GM18508 (cell line): ENCODE measurements at regions not wholly inside any gene's neighbourhood (a gene's known extent, or its start where the extent isn't known, plus 50 kb on each side); places are given as distances from the start of the nearest gene placed in this dataset.

Experiments used
- ATAC-seq: cut with Tn5 transposase; IDR thresholded peaks from one replicate; pipeline ENCODE4 v1.9.1; 2021; ENCODE audit warnings: moderate number of reproducible peaks; ENCODE audit not compliant: insufficient read depth, unreplicated experiment

DNA sequence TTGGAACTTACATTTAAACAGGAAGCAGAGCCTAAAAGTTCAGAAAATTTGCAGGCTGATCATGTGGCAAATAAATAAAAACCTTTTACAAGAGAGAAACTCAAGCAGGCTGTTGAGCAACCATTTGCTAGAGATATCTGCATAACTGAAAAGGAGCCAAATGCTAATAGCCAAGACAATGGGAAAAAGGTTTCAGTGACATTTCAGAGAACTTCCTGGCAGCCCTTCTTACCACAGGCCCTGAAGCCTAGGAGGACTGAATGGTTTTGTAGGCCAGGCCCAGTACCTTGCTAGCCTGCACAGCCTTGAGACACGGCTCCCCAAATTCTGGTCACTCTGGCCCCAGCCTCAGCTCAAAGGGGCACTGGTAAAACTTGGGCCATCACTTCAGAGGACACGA lies 945.1 kb downstream of the ADGRL3 start:
- ATAC-seq: no peak

DNA sequence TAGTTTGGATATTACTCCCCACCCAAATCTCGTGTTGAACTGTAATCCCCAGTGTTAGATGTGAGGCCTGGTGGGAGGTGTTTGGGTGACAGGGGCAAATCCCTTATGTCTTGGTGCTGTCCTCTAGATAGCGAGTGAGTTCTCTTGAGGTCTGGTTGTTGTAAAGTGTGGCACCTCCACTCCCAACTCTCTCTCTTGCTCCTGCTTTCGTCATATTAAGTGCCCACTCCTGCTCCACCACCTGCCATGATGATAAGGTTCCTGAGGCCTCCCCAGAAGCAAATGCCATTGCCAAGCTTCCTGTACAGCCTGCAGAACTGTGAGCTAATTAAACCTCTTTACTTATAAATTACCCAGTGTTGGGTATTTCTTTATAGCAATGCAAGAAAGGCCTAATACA lies 944.3 kb downstream of the ADGRL3 start:
- no peak for ATAC-seq

DNA sequence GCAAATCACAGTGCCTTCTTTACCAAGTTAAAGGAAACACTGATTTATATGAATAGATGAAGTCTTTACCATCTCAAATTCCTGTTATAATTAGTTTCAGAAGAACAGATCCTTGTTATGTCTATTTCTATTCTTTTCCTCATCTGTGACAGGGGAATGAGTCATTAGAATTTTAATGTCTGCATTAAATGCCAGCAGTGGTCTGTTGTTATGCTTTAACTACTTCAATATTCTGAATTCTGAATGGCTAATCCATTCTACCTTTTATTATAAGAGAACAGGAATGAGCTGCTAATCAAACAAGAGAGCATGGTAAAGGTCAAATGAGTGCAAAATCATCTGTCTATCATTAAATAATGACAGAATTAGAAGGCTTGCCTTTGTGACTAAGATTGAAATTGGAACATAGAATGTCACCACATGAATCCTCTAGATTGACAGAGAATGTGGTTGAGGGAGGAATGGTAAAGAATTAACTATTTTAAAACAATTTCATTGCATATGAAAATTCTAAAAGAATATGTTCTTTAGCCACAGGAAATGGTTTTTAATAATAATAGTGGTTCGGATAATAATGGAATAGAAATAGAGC lies 935.5 kb downstream of the ADGRL3 start:
- no peak for ATAC-seq

DNA sequence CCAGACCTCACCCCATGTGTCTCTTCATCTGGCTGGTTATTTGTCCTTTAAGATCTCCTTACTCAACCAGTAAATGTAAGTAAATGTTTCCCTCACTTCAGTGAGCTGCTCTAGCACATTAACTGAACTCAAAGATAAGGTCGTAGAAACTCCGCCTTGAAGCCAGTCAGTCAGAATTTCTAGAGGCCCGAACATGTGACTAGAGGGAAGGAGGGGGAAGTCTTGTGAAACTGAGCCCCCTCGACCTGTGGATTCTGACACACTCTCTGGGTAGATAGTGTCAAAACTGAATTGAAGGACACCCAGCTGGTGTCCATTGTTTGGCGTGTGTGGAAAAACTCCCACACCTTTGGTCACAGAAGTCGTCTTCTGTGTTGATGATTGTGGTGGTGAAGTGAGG lies 933.9 kb downstream of the ADGRL3 start:
- ATAC-seq: no peak

DNA sequence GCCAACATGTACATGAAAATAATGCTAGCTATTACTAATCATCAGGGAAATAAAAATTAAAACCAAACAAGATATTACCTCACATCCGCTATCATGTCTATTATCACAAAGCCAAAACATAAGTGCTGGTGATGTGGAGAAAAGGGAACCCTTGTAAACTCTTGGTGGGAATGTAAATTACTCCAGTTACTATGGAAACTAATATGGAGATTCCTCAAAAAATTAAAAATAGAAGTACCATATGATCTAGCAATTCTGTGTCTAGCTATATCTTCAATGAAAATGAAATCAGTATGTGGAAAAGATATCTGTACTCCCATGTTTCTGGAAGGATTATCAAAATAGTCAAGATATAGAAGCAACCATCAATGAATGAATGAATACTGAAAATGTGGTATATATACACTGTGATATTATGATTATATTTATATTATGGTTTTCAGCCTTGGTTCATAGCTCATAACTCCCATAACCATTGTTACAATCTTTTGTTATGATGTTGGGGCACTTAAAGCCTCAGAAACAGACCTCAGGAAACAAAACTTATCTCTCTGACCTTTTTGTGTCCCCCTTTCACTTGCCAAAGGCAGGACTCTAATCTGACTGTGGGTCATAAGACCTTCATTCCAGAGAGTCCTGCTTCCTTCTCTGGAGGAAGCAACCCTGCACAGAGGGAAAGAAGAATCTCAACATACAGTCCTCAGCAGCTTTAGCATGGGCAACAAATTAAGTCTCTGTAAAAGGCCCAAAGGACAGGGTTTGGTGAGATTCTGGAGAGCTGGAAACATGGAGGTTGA lies 933.2 kb downstream of the ADGRL3 start:
- no peak for ATAC-seq

DNA sequence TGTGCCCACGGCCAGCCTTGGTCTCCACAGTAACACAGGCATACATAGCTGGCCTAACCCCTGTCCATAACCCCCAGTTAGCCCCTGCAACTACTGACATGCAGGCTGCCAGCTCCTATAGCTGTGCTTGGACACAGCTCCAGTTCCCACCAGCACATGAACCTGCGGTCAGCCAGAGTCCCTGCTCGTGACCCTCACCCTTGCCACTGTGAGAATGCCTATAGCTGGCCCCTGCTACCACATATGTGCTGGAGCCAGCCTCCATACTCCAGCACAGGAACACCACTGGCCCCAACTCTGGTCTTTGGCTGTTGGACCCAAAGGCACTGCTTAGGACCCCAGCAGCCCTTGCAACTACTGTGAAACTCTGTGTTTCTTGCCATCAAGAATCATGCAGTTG lies 930.9 kb downstream of the ADGRL3 start:
- no peak for ATAC-seq

DNA sequence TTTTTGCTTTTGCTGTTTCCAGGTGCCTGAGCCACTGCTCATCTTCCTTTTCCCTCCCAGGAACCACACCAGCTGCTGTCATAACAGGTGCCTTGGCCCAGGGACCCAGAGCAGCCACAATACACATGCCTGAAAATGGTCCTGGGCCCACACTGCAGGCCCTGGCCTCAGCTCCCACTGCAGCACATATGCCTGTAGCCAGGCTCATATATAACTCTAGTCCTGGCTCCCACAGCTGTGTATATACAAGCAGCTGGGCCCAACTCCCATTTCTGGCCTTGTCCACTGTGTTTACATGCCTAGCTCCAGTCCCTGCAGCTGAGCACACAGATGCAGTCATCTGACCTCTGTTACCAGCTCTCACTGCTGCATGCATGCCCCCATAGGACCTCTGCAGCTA lies 930.5 kb downstream of the ADGRL3 start:
- no peak for ATAC-seq

DNA sequence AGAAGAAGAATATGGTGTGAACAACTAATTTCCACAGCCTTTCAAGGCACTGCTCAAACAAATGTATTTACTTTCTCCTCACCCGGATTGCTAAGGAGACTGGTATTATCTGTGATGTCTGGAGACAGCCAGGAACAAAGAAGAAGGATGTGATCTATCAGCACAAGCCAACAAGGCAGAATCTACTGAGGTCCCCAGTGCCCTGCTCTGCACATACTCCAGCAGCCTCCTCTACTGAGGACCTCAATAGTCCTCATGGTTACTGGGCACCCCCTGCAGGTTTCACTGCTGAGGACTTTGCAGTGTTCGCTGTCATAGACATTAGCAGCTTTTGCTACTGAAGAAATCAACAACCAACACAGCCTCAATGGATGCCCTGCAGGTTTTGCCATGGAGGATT lies 930.1 kb downstream of the ADGRL3 start:
- ATAC-seq: no peak
